Natural killer cell (primary cell): ENCODE measurements at regions not wholly inside any gene's neighbourhood (a gene's known extent, or its start where the extent isn't known, plus 50 kb on each side); places are given as distances from the start of the nearest gene placed in this dataset.

ENCODE experiments used
- ATAC-seq, 3 donors: fragments of 150-1000 bp in 2 of 3; fragments of 200-7000 bp in 1 of 3; cut with Tn5 transposase; 1 replicate in 1 of 3; 2 replicates in 2 of 3; pipeline ENCODE4 v1.10.0; 2021; ENCODE audit warnings: mild to moderate bottlenecking in 2 of 3, moderate library complexity in 2 of 3
- DNase-seq, 2 donors: peaks; one replicate each; pipeline versions ENCODE4 v3.0.0 to v3.0.0-alpha.2; 2013 to 2021; ENCODE audit warnings: mixed read lengths in 1 of 2
- H3K27ac ChIP-seq: one replicate; pipeline ENCODE4 v1.5.1; 2013; ENCODE audit warnings: mild to moderate bottlenecking, low read length
- H3K27me3 ChIP-seq: one replicate; pipeline ENCODE4 v1.6.1; 2013; ENCODE audit warnings: low read length; ENCODE audit not compliant: control insufficient read depth, insufficient read depth
- H3K36me3 ChIP-seq: one replicate; pipeline ENCODE4 v1.6.1; 2013; ENCODE audit warnings: low read length; ENCODE audit not compliant: control insufficient read depth, insufficient read depth
- H3K4me1 ChIP-seq: one replicate; pipeline ENCODE4 v1.6.1; 2013; ENCODE audit warnings: low read length; ENCODE audit not compliant: control insufficient read depth, insufficient read depth
- H3K4me3 ChIP-seq: one replicate; pipeline ENCODE4 v1.5.1; 2013; ENCODE audit warnings: low read length
- H3K9me3 ChIP-seq: one replicate; pipeline ENCODE4 v1.6.1; 2013; ENCODE audit warnings: low read length; ENCODE audit not compliant: control insufficient read depth, insufficient read depth
- H3K27ac Mint-ChIP-seq, 2 donors: one replicate each; pipeline ENCODE4 v1.8.0; 2022; ENCODE audit warnings: mild to moderate bottlenecking in 2 of 2, mixed read lengths in 2 of 2, moderate library complexity in 1 of 2
- H3K27me3 Mint-ChIP-seq, 2 donors: one replicate each; pipeline ENCODE4 v1.8.0; 2022; ENCODE audit warnings: low read depth in 2 of 2, mixed read lengths in 2 of 2
- H3K36me3 Mint-ChIP-seq: one replicate; pipeline ENCODE4 v1.8.0; 2022; ENCODE audit warnings: mixed read lengths
- H3K4me1 Mint-ChIP-seq, 2 donors: one replicate each; pipeline ENCODE4 v1.8.0; 2022; ENCODE audit warnings: mixed read lengths in 2 of 2
- H3K4me3 Mint-ChIP-seq: one replicate; pipeline ENCODE4 v1.8.0; 2022; ENCODE audit warnings: mild to moderate bottlenecking, moderate library complexity, mixed read lengths
- H3K9me3 Mint-ChIP-seq, 2 donors: one replicate each; pipeline ENCODE4 v1.8.0; 2022; ENCODE audit warnings: mixed read lengths in 2 of 2
- CTCF ChIP-seq: fragments of 200-600 bp; IDR thresholded peaks from one replicate; pipeline ENCODE4 v1.8.0; 2022; ENCODE audit warnings: antibody characterized with exemption
- WGBS: methylation state at CpG from one replicate; pipeline ENCODE4 v1.1.7; 2013; ENCODE audit warnings: missing lambda C conversion rate; ENCODE audit not compliant: insufficient coverage; 5-methylcytosine and 5-hydroxymethylcytosine counted together
- intact Hi-C: fragments of 100-400 bp; cut with micrococcal nuclease; formaldehyde crosslinking; loops from one replicate; pipeline ENCODE4 v1.14.2; 2022

- Mint-ChIP-seq H3K27me3 (no peaks in the 10 kb centered on the region), H3K4me1 (no peaks in the 10 kb centered on the region), H3K27ac (no peak overlapping the region), H3K9me3 (peaks cover 3 to 7% of the 10 kb centered on the region in 2 donors), H3K4me3 (no peak overlapping the region), H3K36me3 (no peaks in the 10 kb centered on the region)
- Histone ChIP-seq H3K27me3 (no peaks in the 10 kb centered on the region), H3K36me3 (no peaks in the 10 kb centered on the region), H3K4me3 (no peak overlapping the region), H3K9me3 (no peaks in the 10 kb centered on the region), H3K4me1 (no peaks in the 10 kb centered on the region), H3K27ac (no peak overlapping the region)
- DNase-seq (no peak), ATAC-seq (no peak)
- intact Hi-C loops, result no loop called here
- WGBS, result 88% methylated on average over 3 of the region's 5 CpGs
- no peak for TF ChIP-seq CTCF
Observed at GRCh38 chr2:58842501-58843155, 601.5 kb upstream of the FANCL start.

GRCh38 chr2:58834404-58834803, 593.3 kb upstream of the FANCL start:
- intact Hi-C loops, result no loop called here
- WGBS, result 38% methylated on average over 3 of the region's 3 CpGs
- H3K4me1 Mint-ChIP-seq, result no peaks in the 10 kb centered on the region

GRCh38 chr2:58826795-58827194, 585.7 kb upstream of the FANCL start:
- 100% methylated on average over 1 of the region's 2 CpGs for WGBS
- peaks cover 21% of the 10 kb centered on the region for H3K36me3 Mint-ChIP-seq
- intact Hi-C loops, result no loop called here

More at GRCh38 chr2:58834404-58834803, 593.3 kb upstream of the FANCL start:
- Mint-ChIP-seq H3K27ac (no peak overlapping the region), H3K36me3 (peaks cover 12% of the 10 kb centered on the region), H3K9me3 (peaks cover 11 to 12% of the 10 kb centered on the region in 2 donors), H3K4me3 (no peak overlapping the region), H3K27me3 (no peaks in the 10 kb centered on the region)
- Histone ChIP-seq H3K27me3 (no peaks in the 10 kb centered on the region), H3K4me1 (no peaks in the 10 kb centered on the region), H3K27ac (no peak overlapping the region), H3K36me3 (no peaks in the 10 kb centered on the region), H3K9me3 (peaks cover 11% of the 10 kb centered on the region), H3K4me3 (no peak overlapping the region)
- DNase-seq (peak in 1 of 2 donors; percentile 2), ATAC-seq (no peak)
- TF ChIP-seq CTCF, result no peak

More at GRCh38 chr2:58826795-58827194, 585.7 kb upstream of the FANCL start:
- no peaks in the 10 kb centered on the region for H3K4me1 Mint-ChIP-seq
- ATAC-seq (no peak), DNase-seq (no peak)
- H3K27me3 ChIP-seq, result no peaks in the 10 kb centered on the region
- H3K4me3 Mint-ChIP-seq, result no peak overlapping the region
- no peak overlapping the region for H3K27ac Mint-ChIP-seq
- no peak overlapping the region for H3K4me3 ChIP-seq
- no peaks in the 10 kb centered on the region for H3K36me3 ChIP-seq
- H3K4me1 ChIP-seq, result no peaks in the 10 kb centered on the region
- no peak for TF ChIP-seq CTCF
- peaks cover 10 to 39% of the 10 kb centered on the region in 2 donors for H3K9me3 Mint-ChIP-seq
- peaks cover 11% of the 10 kb centered on the region for H3K9me3 ChIP-seq
- H3K27me3 Mint-ChIP-seq, result no peaks in the 10 kb centered on the region
- H3K27ac ChIP-seq, result no peak overlapping the region
